ENCODE measurements at regions not wholly inside any gene's neighbourhood (a gene's known extent, or its start where the extent isn't known, plus 50 kb on each side); places are given as distances from the start of the nearest gene placed in this dataset.

GRCh38 chrX:124224528-124224927 lies 107.9 kb upstream of the TEX13D start:
- TF ChIP-seq SP2 (tag by site-specific recombination; IDR thresholded peaks at IDR 0.05) (no peak), TCF7L2 (IDR thresholded peaks at IDR 0.05; ENCODE audit: borderline replicate concordance, low read depth, low read length) (no peak), ZNF274 (IDR thresholded peaks at IDR 0.05; ENCODE audit: low read length) (no peak), ZNF274 (tag by site-specific recombination; IDR thresholded peaks at IDR 0.05; ENCODE audit: borderline replicate concordance) (no peak)

Data from HEK293 (cell line).